Thyroid gland (tissue), 4 donors: ENCODE measurements at regions not wholly inside any gene's neighbourhood (a gene's known extent, or its start where the extent isn't known, plus 50 kb on each side); places are given as distances from the start of the nearest gene placed in this dataset.

ENCODE experiments used
- DNase-seq, 2 donors: peaks; one replicate each; pipeline ENCODE4 v3.0.0-alpha.2; 2019
- H3K27ac ChIP-seq, 3 donors: fragments of 200-600 bp; sonication (generic); 1 replicate in 2 of 3; 2 replicates in 1 of 3; pipeline ENCODE4 v1.5.1; 2016 to 2019; ENCODE audit warnings: mild to moderate bottlenecking in 1 of 3, moderate library complexity in 1 of 3
- H3K27me3 ChIP-seq: fragments of 200-600 bp; sonication (generic); one replicate; pipeline ENCODE4 v1.5.1; 2019
- H3K36me3 ChIP-seq, 2 donors: fragments of 200-600 bp; sonication (generic); one replicate each; pipeline ENCODE4 v1.5.1; 2016 to 2019
- H3K4me1 ChIP-seq, 2 donors: fragments of 200-600 bp; sonication (generic); one replicate each; pipeline ENCODE4 v1.5.1; 2017 to 2019
- H3K4me3 ChIP-seq, 3 donors: fragments of 200-600 bp; sonication (generic); replicated peaks in 1 of 3; 1 replicate in 2 of 3; 2 replicates in 1 of 3; pipeline ENCODE4 v1.5.1; 2016; ENCODE audit warnings: mild to moderate bottlenecking in 1 of 3
- H3K9me3 ChIP-seq: fragments of 200-600 bp; sonication (generic); one replicate; pipeline ENCODE4 v1.5.1; 2017
- CTCF ChIP-seq, 6 experiments: fragments of 200-600 bp in 3 of 6; fragments of 450-650 bp in 3 of 6; sonication (generic) in 3 of 6; IDR thresholded peaks; one replicate each; pipeline ENCODE4 v1.5.1; 2016 to 2019; ENCODE audit warnings: antibody characterized with exemption in 6 of 6, mild to moderate bottlenecking in 2 of 6, inconsistent platforms in 1 of 6, moderate library complexity in 1 of 6
- POLR2A ChIP-seq, 2 donors: fragments of 450-650 bp; IDR thresholded peaks; one replicate each; pipeline ENCODE4 v1.6.1; 2017; ENCODE audit warnings: antibody characterized with exemption in 2 of 2, mild to moderate bottlenecking in 2 of 2, moderate library complexity in 1 of 2
- WGBS, 2 donors: methylation state at CpG; one replicate each; pipeline ENCODE4 v1.1.5; 2017; 5-methylcytosine and 5-hydroxymethylcytosine counted together
- intact Hi-C: fragments of 100-400 bp; cut with DNase I; formaldehyde crosslinking; loops from one replicate; pipeline ENCODE4 v1.15.1; 2023

GRCh38 chr19:30685426-30686000, 313.3 kb downstream of the ZNF536 start:
- WGBS, 2 donors = 69 to 74% methylated on average over 13 of the region's 13 CpGs
- Histone ChIP-seq H3K9me3 (no peaks in the 10 kb centered on the region), H3K27me3 (no peaks in the 10 kb centered on the region), H3K4me1 (peaks cover 0 to 2% of the 10 kb centered on the region in 2 donors), H3K27ac (no peak overlapping the region), H3K36me3 (no peaks in the 10 kb centered on the region), H3K4me3 (no peak overlapping the region)
- TF ChIP-seq CTCF (IDR thresholded peaks at IDR 0.05) = no peak
- TF ChIP-seq POLR2A (IDR thresholded peaks at IDR 0.05) = no peak
- intact Hi-C loops = loop anchor here (10.0 kb wide), 1 partner anchor 859 kb away; no protein-coding TSS in a partner anchor
- no peak for DNase-seq

GRCh38 chr19:30684613-30685012, 312.4 kb downstream of the ZNF536 start:
- WGBS, 2 donors = 79% methylated on average over 10 of the region's 10 CpGs

GRCh38 chr19:30682999-30683536, 310.9 kb downstream of the ZNF536 start:
- 7% methylated on average over 13 of the region's 13 CpGs for WGBS, 2 donors
- intact Hi-C loops = loop anchor here (5.0 to 10.0 kb wide), 2 partner anchors 862 to 1544 kb away; no protein-coding TSS in a partner anchor
- no peaks in the 10 kb centered on the region for H3K9me3 ChIP-seq
- no peaks in the 10 kb centered on the region for H3K27me3 ChIP-seq
- no peaks in the 10 kb centered on the region for H3K36me3 ChIP-seq
- H3K4me1 ChIP-seq = peaks cover 0 to 2% of the 10 kb centered on the region in 2 donors
- TF ChIP-seq CTCF (IDR thresholded peaks at IDR 0.05) (peak; percentile 61 to 90 (median 86)), POLR2A (IDR thresholded peaks at IDR 0.05) (no peak)
- DNase-seq = peak; percentile 68 to 80
- no peak overlapping the region for H3K4me3 ChIP-seq
- H3K27ac ChIP-seq = no peak overlapping the region

More at GRCh38 chr19:30684613-30685012, 312.4 kb downstream of the ZNF536 start:
- Histone ChIP-seq H3K36me3 (no peaks in the 10 kb centered on the region), H3K4me1 (peaks cover 0 to 2% of the 10 kb centered on the region in 2 donors), H3K4me3 (no peak overlapping the region), H3K27ac (no peak overlapping the region), H3K27me3 (no peaks in the 10 kb centered on the region), H3K9me3 (no peaks in the 10 kb centered on the region)
- TF ChIP-seq POLR2A (IDR thresholded peaks at IDR 0.05) = no peak
- no peak for TF ChIP-seq CTCF (IDR thresholded peaks at IDR 0.05)
- DNase-seq = no peak
- intact Hi-C loops = loop anchor here (5.0 to 10.0 kb wide), 2 partner anchors 860 to 1543 kb away; no protein-coding TSS in a partner anchor

- Histone ChIP-seq H3K27ac (no peak overlapping the region), H3K4me1 (peaks cover 0 to 2% of the 10 kb centered on the region in 2 donors), H3K9me3 (no peaks in the 10 kb centered on the region), H3K27me3 (no peaks in the 10 kb centered on the region), H3K4me3 (no peak overlapping the region), H3K36me3 (no peaks in the 10 kb centered on the region)
- DNase-seq = no peak
- TF ChIP-seq CTCF (IDR thresholded peaks at IDR 0.05) = no peak
- TF ChIP-seq POLR2A (IDR thresholded peaks at IDR 0.05) = no peak
- 68 to 70% methylated on average over 27 of the region's 27 CpGs for WGBS, 2 donors
- intact Hi-C loops = loop anchor here (5.0 to 10.0 kb wide), 2 partner anchors 862 to 1545 kb away; no protein-coding TSS in a partner anchor
Measured at GRCh38 chr19:30682146-30682998, 310.2 kb downstream of the ZNF536 start.
